ENCODE measurements at regions not wholly inside any gene's neighbourhood (a gene's known extent, or its start where the extent isn't known, plus 50 kb on each side); places are given as distances from the start of the nearest gene placed in this dataset.

GRCh38 chr5:3827624-3828023 is 232.0 kb downstream of the IRX1 start:
- no peak for FAIRE-seq

DNA sequence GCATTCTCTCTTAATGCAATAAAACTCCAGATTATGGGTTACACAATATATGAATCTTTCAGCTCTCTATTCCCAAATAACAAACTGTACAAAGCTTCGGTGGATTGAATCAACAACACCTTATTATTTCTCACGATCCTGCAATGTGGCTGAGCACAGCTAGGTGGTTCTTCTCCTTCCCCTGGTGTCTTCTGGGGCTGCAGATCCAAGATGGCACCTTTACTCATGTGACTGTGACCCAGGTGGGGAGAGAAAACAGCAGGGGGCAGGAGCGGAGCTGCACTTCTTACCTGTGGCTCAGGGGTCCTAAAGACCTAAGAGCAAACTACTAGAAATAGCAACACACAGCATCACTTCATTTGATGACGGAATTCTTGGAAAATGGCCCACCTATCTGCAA is 233.1 kb downstream of the IRX1 start:
- no peak for FAIRE-seq

DNA sequence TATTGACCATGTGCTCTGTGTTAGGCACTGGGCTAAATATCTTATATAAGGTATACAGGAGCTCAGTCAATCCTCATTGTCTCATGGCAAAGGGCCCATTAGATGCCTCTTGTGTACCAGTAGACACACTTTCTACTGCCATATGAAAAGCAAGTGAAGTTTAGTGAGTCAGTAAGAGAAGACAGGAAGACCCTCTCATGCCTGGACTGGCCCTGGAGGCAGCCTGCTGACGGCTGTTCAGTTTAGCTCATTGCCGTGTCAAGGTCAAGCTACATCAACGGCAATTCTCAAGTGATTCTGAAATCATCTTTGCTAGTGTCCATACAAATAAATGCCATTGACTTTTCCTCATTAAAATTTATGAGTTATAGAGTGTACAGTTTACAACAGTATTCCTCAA is 237.9 kb downstream of the IRX1 start:
- FAIRE-seq: no peak

GRCh38 chr5:3835811-3836210 is 240.2 kb downstream of the IRX1 start:
- no peak for FAIRE-seq

DNA sequence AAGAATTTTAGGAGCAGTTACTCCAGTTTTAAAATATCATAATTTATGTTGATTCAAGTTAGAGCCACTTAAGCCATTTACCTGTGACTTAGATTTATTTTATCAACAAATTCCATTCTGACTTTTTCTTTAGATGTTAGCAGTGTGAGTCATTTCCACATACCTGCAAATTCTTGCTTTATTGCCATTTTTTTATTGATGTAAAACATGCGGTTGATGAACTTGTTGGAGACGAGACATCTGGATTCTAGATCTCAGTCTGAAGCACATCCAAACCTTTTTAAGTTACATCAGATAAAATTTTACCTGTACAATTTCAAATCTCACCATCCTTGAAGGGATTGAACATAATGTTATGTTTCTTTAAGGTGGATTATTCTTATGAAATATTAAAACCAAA is 240.9 kb downstream of the IRX1 start:
- FAIRE-seq: no peak

DNA sequence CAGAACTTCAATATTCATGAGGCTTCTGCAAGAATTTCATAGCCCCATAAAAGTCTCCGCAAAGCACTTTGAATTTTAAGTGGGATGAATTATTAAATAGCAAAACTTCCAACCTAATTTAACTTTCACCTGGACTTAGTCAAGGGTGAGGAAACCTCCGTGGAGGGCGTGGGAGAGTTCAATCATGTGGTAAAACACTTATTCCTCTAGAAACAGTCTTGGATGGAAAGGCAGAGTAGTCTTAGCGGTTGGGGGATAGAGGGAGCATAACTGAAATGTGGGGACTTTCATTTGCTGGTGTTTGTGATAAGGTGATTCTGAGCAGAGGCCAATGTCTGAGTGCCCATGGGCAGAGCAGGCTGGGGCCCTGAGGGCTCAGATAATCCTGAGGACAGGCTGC is 241.9 kb downstream of the IRX1 start:
- FAIRE-seq: no peak

GRCh38 chr5:3839151-3839550 is 243.5 kb downstream of the IRX1 start:
- FAIRE-seq: no peak

- no peak for FAIRE-seq
These were observed 247.0 kb downstream of the IRX1 start for GRCh38 chr5:3842591-3842990.

- no peak for FAIRE-seq
These were observed 248.1 kb downstream of the IRX1 start for GRCh38 chr5:3843706-3844105.

GRCh38 chr5:3844266-3844665 is 248.6 kb downstream of the IRX1 start:
- no peak for FAIRE-seq

- no peak for FAIRE-seq
These were observed 249.6 kb downstream of the IRX1 start for GRCh38 chr5:3845230-3845629.

DNA sequence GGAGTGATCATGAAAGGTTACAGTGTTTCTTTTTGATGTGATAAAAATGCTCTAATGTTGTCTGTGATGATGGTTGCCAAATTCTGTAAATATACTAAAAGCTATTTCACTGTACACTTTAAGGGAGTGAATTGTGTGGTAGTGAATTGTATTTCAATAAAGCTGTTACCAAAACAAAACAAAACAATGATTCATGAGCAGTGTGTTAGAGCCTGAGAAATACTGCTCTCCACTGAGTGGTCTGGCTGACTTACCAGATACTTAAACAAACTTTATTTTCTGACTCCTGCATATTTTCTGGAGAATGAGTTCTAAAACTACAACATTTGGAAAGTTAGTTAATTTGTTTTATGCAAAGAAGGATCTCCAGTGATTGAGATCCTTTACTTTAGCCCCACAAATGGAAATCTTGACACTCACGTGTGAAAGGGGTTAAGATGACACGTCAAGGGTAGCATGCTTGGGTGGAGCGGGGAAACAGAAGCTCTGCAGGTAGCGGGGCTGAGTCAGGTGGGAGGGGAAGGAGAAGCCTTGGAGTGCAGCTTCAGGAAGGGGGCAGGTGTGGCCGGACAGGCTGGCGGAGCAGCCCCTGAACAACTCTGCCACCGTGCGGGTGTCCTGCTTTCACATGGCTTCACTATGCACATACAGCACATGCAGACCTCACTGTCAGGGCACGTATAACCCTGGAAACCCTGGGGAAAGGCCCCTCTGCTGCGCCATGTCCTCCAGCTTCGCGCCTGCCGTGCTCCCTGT is 256.7 kb downstream of the IRX1 start:
- FAIRE-seq: no peak

GRCh38 chr5:3853362-3853761 is 257.7 kb downstream of the IRX1 start:
- no peak for FAIRE-seq

DNA sequence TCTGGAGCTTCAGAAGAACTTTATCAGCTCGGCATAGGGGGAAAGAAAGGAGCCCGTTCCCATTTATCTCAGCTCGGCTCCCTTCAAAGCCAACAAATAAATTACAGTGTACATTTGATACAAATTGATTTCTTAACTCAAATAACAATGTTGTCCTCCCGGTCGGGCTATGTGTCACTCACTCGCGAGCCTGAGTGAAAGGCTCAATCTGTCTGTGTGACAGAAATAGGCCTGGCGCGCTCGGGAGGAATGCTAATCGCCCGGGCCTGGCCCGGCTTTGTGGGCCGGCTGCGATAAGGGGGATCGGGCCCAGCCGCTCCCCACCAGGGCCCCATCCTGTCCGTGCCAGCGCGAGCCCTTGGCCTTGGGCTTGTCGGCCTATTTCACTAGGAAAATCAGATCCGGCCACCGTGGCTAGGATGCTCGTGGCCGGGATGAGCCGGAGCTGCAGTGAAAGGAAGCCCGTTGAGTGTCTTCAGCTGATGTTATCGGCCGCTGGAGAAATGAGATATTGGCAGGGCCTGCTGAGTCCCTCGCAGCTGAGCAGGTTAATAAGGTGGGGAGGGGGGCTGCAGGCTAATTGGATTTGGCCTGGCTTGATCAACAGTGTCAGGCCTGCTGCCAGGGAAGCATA is 258.7 kb downstream of the IRX1 start:
- no peak for FAIRE-seq

DNA sequence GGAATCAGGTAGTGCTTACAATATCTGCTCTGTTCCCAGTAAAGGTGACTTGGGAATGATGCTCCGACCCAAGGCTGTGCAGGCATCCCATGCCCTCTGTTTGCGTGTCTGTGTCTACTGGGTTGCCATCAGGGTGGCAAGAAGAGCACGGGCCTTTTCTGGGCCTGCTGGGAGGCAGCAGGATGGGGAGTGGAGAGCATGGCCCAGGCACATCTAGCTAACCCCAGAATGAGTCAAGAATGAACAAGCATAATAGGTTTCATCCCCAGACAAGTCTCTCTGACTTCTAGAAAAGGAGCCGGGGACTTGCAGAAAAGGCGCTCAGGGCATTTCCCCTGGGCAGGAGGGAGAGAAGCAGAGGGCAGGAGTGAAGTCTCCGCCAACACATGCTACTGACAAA is 260.4 kb downstream of the IRX1 start:
- FAIRE-seq: no peak

DNA sequence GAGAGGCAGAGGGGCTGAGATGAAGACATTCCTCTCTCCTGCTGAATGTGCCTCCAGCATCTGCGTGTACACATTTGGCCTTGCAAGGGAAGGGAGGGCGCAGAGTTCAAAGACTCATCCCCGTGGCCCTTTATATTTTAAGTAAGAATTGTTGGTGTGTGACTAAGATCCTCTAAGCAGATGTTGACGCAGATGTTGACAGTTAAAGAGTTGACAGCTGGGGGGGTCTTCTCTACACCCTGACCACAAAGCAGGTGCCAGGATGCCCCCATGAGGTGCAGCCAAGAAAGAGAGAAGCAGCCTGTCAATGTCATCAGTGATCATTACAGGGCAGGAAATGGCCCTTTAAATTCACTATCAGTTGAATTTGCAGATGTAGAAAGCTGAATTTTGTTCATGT is 262.9 kb downstream of the IRX1 start:
- no peak for FAIRE-seq

- FAIRE-seq: no peak
These were observed 267.3 kb downstream of the IRX1 start for GRCh38 chr5:3862906-3863305.

- FAIRE-seq: no peak
These were observed 279.5 kb downstream of the IRX1 start for GRCh38 chr5:3875144-3875543.

- FAIRE-seq: no peak
These were observed 282.6 kb downstream of the IRX1 start for GRCh38 chr5:3878267-3878666.

DNA sequence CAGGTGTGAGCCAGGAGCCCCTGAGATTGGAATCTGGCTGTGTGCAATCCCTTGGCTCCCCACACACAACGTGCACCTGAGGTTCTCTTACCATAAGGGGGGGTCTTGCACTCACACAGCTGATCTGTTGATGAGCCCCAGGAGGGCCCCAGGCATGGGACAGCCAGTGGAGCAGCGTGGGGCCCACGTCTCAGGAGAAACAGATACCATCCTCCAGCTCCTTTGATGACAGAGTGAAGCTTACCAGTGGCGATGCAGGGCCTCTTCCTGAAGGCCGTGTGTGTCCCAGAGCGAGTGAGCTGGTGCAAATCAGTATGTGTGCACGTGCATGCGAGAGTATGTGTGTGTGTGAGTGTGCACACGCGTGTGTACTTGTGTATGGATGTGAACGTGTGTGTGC is 287.4 kb downstream of the IRX1 start:
- no peak for FAIRE-seq

GRCh38 chr5:3886524-3887451 is 291.2 kb downstream of the IRX1 start:
- no peak for FAIRE-seq

GRCh38 chr5:3888310-3888709 is 292.7 kb downstream of the IRX1 start:
- FAIRE-seq: no peak

GRCh38 chr5:3889412-3890142 is 293.9 kb downstream of the IRX1 start:
- no peak for FAIRE-seq

Measured in islet of Langerhans (tissue), 1 donor.